Fibroblast of pulmonary artery (primary cell): ENCODE measurements at regions not wholly inside any gene's neighbourhood (a gene's known extent, or its start where the extent isn't known, plus 50 kb on each side); places are given as distances from the start of the nearest gene placed in this dataset.

Experiments used
- DNase-seq: peaks from one replicate; pipeline ENCODE4 v3.0.0-alpha.2; 2010; ENCODE audit warnings: low read depth
- H3K4me3 ChIP-seq: replicated peaks from 2 replicates; pipeline ENCODE4 v1.5.1; 2011; ENCODE audit warnings: low read depth, mild to moderate bottlenecking, control low read depth, low read length, moderate library complexity
- CTCF ChIP-seq: IDR thresholded peaks from 2 replicates; pipeline ENCODE4 v1.5.1; 2011; ENCODE audit warnings: mild to moderate bottlenecking, control low read depth, low read length, inconsistent platforms; ENCODE audit errors: missing control alignments

- no peak for TF ChIP-seq CTCF
- no peak for DNase-seq
- H3K4me3 ChIP-seq, result no peak overlapping the region
Observed at GRCh38 chr17:33848433-33848832, 406.7 kb upstream of the CCL2 start.

- H3K4me3 ChIP-seq, result no peak overlapping the region
- no peak for DNase-seq
- TF ChIP-seq CTCF, result no peak
Observed at GRCh38 chr17:33854596-33854995, 400.5 kb upstream of the CCL2 start.

- TF ChIP-seq CTCF, result no peak
- DNase-seq, result no peak
- no peak overlapping the region for H3K4me3 ChIP-seq
Observed at GRCh38 chr17:33858121-33858520, 397.0 kb upstream of the CCL2 start.

- no peak overlapping the region for H3K4me3 ChIP-seq
- TF ChIP-seq CTCF, result no peak
- no peak for DNase-seq
Observed at GRCh38 chr17:33858682-33859081, 396.4 kb upstream of the CCL2 start.

- TF ChIP-seq CTCF, result no peak
- H3K4me3 ChIP-seq, result no peak overlapping the region
- no peak for DNase-seq
Observed at GRCh38 chr17:33862772-33863602, 392.1 kb upstream of the CCL2 start.

GRCh38 chr17:33864758-33865229 is 390.3 kb upstream of the CCL2 start:
- no peak for TF ChIP-seq CTCF
- no peak overlapping the region for H3K4me3 ChIP-seq
- no peak for DNase-seq

- no peak for DNase-seq
- TF ChIP-seq CTCF, result no peak
- H3K4me3 ChIP-seq, result no peak overlapping the region
Observed at GRCh38 chr17:33868899-33869298, 386.2 kb upstream of the CCL2 start.
